ENCODE measurements at regions not wholly inside any gene's neighbourhood (a gene's known extent, or its start where the extent isn't known, plus 50 kb on each side); places are given as distances from the start of the nearest gene placed in this dataset.

- Histone ChIP-seq H3K9me3 (ENCODE audit: control insufficient read depth, insufficient read depth, low read length) (no peaks in the 10 kb centered on the region; the same call in 1 of the 2 replicates), H3K23ac (ENCODE audit: low read depth, low read length) (peak overlapping the region; percentile 35; the same call in 1 of the 2 replicates), H3K56ac (ENCODE audit: extremely low read depth, insufficient read depth, low read length) (no peak overlapping the region), H3K9me1 (ENCODE audit: insufficient read depth, low read length) (no peaks in the 10 kb centered on the region), H3K4me2 (ENCODE audit: low read depth, low read length) (peak overlapping the region; percentile 9; the same call in 1 of the 2 replicates), H3K36me3 (ENCODE audit: control insufficient read depth, insufficient read depth, low read length) (no peaks in the 10 kb centered on the region), H2BK15ac (ENCODE audit: low read depth, low read length) (peak overlapping the region; percentile 54; the same call in 1 of the 3 replicates), H3K9ac (ENCODE audit: low read depth, low read length) (no peak overlapping the region), H3K27ac (ENCODE audit: insufficient read depth, low read length) (no peak overlapping the region), H3K4me1 (ENCODE audit: control insufficient read depth, insufficient read depth, low read length) (no peaks in the 10 kb centered on the region), H3K4me3 (ENCODE audit: insufficient read depth, low read depth, low read length) (no peak overlapping the region), H4K91ac (ENCODE audit: insufficient read depth, low read depth, low read length) (peak overlapping the region; percentile 49), H3K18ac (ENCODE audit: low read depth, low read length) (peak overlapping the region; percentile 15; the same call in 1 of the 2 replicates), H2BK120ac (ENCODE audit: low read depth, low read length) (peak overlapping the region; percentile 78), H4K8ac (ENCODE audit: low read depth in 2 of 2, low read length in 2 of 2) (peak overlapping the region in 1 of 2 experiments; percentile 73; a peak in 1 of 4 replicates), H3K27me3 (ENCODE audit: control insufficient read depth, insufficient read depth, low read length) (peaks cover 24% of the 10 kb centered on the region), H2AFZ (replicated peaks; ENCODE audit: low read length, poor library complexity) (peak overlapping the region; percentile 76), H4K5ac (ENCODE audit: low read depth, low read length) (peak overlapping the region; percentile 43; the same call in 1 of the 2 replicates), H2AK9ac (replicated peaks; ENCODE audit: low read depth, low read length, poor library complexity) (peak overlapping the region; percentile 28), H4K20me1 (ENCODE audit: insufficient read depth, low read length) (no peaks in the 10 kb centered on the region), H2AK5ac (ENCODE audit: low read depth, low read length) (no peak overlapping the region; the same call in 1 of the 2 replicates), H2BK20ac (ENCODE audit: low read depth, low read length) (peak overlapping the region; percentile 62), H2BK5ac (ENCODE audit: low read depth, low read length, poor library complexity, severe bottlenecking) (peak overlapping the region; percentile 36), H3K4ac (ENCODE audit: low read depth, low read length) (peak overlapping the region; percentile 40), H3K14ac (replicated peaks; ENCODE audit: low read depth, low read length) (peak overlapping the region; percentile 8; the same call in 1 of the 2 replicates), H3K79me1 (ENCODE audit: low read depth in 1 of 2, low read length in 2 of 2) (no peaks in the 10 kb centered on the region)
- DNase-seq = peak; percentile 13
- ATAC-seq (ENCODE audit: low read depth) = peak; percentile 68
- 35% methylated on average over 21 of the region's 36 CpGs; no CpG with 5 or more reads in 1 of the 2 experiments for WGBS, 2 experiments (ENCODE audit: extremely low coverage in 2 of 2, insufficient read length in 1 of 2)
- POLR2A ChIA-PET (ENCODE audit: unreplicated experiment) = no interaction called here
- intact Hi-C loops (cut with micrococcal nuclease) = no loop called here
- in situ Hi-C loops (cut with MboI; ENCODE audit: low sequenced_read_pairs) = no loop called here
- no TSS peak for BruUV-seq (replicated peaks)
- dilution Hi-C loops (cut with HindIII; ENCODE audit: low sequenced_read_pairs, unreplicated experiment) = no loop called here
- CTCF ChIA-PET = no interaction called here
- no peak for TF ChIP-seq ELK1 (IDR thresholded peaks at IDR 0.05; ENCODE audit: borderline replicate concordance, low read depth, low read length)
- TF ChIP-seq USF2 (IDR thresholded peaks at IDR 0.05; ENCODE audit: low read depth, low read length) = no peak
- no peak for TF ChIP-seq CHD1 (IDR thresholded peaks at IDR 0.05; ENCODE audit: low read depth, low read length)
- TF ChIP-seq MAFK (IDR thresholded peaks at IDR 0.05; ENCODE audit: low read depth, low read length) = no peak
These were observed 392.4 kb upstream of the PROK2 start for GRCh38 chr3:72177075-72178050.

All from IMR-90 (cell line).